IPS-20b (cell line): ENCODE measurements at regions not wholly inside any gene's neighbourhood (a gene's known extent, or its start where the extent isn't known, plus 50 kb on each side); places are given as distances from the start of the nearest gene placed in this dataset.
"Not testable (repeated sequence)": the region's sequence is repeated elsewhere in the genome, so short reads cannot be mapped to it uniquely, and the experiment has no call there.

Experiments
- H3K27ac ChIP-seq: one replicate; pipeline ENCODE4 v1.5.1; 2013; ENCODE audit warnings: low read length
- H3K27me3 ChIP-seq: 2 replicates; pipeline ENCODE4 v1.6.1; 2013; ENCODE audit warnings: mild to moderate bottlenecking, low read length, inconsistent platforms; ENCODE audit not compliant: insufficient read depth
- H3K36me3 ChIP-seq: 2 replicates; pipeline ENCODE4 v1.6.1; 2013; ENCODE audit warnings: low read depth, mild to moderate bottlenecking, inconsistent platforms, low read length, moderate library complexity; ENCODE audit not compliant: insufficient read depth
- H3K4me1 ChIP-seq: 2 replicates; pipeline ENCODE4 v1.6.1; 2013; ENCODE audit warnings: mild to moderate bottlenecking, control low read depth, inconsistent platforms, low read length, moderate library complexity; ENCODE audit not compliant: insufficient read depth
- H3K4me3 ChIP-seq: 2 replicates; pipeline ENCODE4 v1.5.1; 2013; ENCODE audit warnings: mild to moderate bottlenecking, low read length, inconsistent platforms
- H3K9ac ChIP-seq: 2 replicates; pipeline ENCODE4 v1.6.1; 2013; ENCODE audit warnings: low read depth, mild to moderate bottlenecking, inconsistent platforms, low read length, moderate library complexity
- H3K9me3 ChIP-seq: 2 replicates; pipeline ENCODE4 v1.6.1; 2013; ENCODE audit warnings: mild to moderate bottlenecking, low read depth, low read length, inconsistent platforms; ENCODE audit not compliant: insufficient read depth

- not testable (repeated sequence) for H3K27me3 ChIP-seq, H3K27ac ChIP-seq, H3K4me3 ChIP-seq, H3K4me1 ChIP-seq, H3K9me3 ChIP-seq, H3K36me3 ChIP-seq, H3K9ac ChIP-seq
Observed at GRCh38 chr17:30719131-30719973, 105.1 kb downstream of the CRLF3 start.

DNA sequence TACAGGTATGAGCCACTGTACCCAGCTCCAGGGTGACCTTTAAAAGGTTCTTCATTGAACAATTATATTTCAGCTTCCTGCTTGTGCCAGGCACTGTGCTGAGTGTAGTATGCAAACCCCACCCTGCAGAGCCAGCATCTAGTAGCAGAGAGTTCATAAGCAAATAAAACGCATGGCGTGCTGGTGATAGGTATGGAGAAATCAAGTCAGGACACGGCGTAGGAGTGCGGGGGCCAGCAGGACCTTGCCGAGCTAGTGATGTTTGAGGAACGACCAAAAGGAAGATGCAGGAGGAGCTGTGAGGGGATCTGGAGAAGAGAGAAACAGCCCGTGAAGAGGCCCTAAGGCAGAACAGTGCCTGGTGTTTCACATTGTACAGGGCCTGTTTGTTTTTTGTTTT, 105.8 kb downstream of the CRLF3 start:
- not testable (repeated sequence) for H3K4me1 ChIP-seq, H3K9me3 ChIP-seq, H3K27me3 ChIP-seq, H3K9ac ChIP-seq, H3K36me3 ChIP-seq, H3K27ac ChIP-seq, H3K4me3 ChIP-seq

GRCh38 chr17:30718099-30718447, 106.4 kb downstream of the CRLF3 start:
- H3K4me1 ChIP-seq, H3K27ac ChIP-seq, H3K9me3 ChIP-seq, H3K4me3 ChIP-seq, H3K36me3 ChIP-seq, H3K9ac ChIP-seq, H3K27me3 ChIP-seq: not testable (repeated sequence)

DNA sequence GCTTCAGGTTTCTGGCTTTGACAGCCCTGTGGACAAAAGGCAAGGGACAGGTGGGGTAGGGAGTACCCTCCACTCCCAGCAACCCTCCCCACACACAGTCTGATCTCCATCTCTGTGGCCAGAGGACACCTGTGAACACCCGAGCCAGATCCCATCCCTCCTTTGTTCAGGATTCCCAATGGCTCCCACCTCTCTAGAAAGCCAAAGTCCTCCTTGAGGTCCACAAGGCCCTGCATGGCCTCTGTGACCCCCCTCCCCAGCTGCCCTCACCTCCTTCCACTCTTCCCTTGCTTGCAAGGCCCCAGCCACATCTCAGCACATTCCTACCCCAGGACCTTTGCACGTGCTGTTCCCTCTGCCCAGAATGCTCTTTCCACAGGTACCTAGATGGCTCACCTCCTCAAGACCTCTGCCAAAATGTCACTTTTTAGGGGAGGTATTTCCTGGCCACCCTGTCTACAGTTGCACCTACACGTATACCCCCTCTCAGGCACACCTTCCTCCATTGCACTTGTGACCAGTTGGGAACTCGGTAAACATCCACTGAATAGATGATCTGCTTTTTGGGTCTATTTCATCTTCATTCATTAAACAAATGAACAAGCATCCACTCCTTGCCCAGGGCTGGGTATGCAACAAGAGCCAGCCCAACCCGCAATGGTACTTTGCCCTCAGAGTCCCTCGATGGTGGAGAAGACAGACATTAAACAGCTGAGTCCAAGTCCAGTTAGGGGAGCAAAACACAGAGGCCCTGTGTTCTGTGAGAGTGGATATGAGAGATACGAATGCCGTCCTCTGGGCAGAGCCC, 107.0 kb downstream of the CRLF3 start:
- no peaks in the 10 kb centered on the region for H3K27me3 ChIP-seq
- H3K27ac ChIP-seq = no peak overlapping the region
- peaks cover 8% of the 10 kb centered on the region for H3K36me3 ChIP-seq
- H3K4me3 ChIP-seq = no peak overlapping the region
- no peak overlapping the region for H3K9ac ChIP-seq
- no peaks in the 10 kb centered on the region for H3K4me1 ChIP-seq
- H3K9me3 ChIP-seq = no peaks in the 10 kb centered on the region

- Histone ChIP-seq H3K9me3 (no peaks in the 10 kb centered on the region), H3K9ac (no peak overlapping the region), H3K4me3 (no peak overlapping the region), H3K4me1 (no peaks in the 10 kb centered on the region), H3K27me3 (no peaks in the 10 kb centered on the region), H3K27ac (no peak overlapping the region), H3K36me3 (peaks cover 8% of the 10 kb centered on the region)
Observed at GRCh38 chr17:30716461-30717290, 107.8 kb downstream of the CRLF3 start.

DNA sequence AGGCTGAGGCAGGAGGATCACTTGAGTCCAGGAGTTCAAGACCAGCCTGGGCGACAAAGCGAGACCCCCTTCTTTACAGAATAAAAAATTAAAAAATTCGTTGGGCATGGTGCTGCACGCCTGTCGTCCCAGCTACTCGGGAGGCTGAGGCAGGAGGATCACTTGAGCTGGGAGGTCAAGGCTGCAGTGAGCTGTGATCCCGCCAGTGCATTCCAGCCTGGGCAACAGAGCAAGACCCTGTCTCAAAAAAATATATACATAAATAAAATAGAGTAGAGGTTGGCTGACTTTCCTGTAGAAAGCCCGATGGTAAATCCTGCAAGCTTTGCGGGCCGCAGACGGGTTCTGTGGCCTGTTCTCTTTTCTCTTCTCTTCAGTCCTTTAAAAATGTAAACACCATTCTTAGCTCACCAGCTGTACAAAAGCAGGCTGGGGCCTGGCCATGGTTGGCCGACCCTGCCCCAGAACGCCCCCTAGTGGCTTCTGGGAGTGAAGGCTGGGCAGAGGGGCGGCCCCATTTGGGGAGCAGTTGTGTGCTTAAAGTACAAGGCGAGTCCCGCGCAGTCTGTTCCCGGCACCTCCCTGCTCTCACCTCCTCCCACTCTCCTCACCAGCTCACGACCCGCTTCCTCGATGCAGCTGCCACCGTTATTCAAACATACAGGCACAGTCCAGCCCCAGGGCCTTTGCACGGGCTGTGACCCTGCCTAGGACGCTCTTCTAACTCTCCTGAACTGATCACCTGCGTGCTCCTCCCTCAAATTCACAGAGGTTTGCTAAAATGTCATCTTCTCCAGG, 109.5 kb downstream of the CRLF3 start:
- H3K4me3 ChIP-seq, H3K36me3 ChIP-seq, H3K27ac ChIP-seq, H3K9ac ChIP-seq, H3K9me3 ChIP-seq, H3K4me1 ChIP-seq, H3K27me3 ChIP-seq: not testable (repeated sequence)

DNA sequence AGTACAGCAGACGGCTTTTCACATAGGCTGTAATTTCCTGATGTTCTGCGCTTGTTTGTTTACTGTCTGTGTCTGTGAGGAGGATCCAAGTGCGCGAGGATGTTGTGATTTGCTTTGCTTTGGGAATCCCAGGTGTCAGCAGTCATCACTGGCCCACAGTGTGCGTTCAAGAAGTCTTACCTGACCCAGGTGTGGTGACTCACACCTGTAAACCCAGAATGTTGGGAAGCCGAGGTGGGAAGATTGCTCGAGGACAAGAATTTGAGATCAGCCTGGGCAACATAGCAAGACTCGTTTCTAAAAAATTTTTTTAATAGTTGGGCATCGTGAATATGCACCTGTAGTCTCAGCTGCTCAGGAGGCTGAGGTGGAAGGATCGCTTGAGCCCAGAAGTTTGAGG, 110.7 kb downstream of the CRLF3 start:
- H3K36me3 ChIP-seq, H3K27ac ChIP-seq, H3K27me3 ChIP-seq, H3K4me3 ChIP-seq, H3K9me3 ChIP-seq, H3K4me1 ChIP-seq, H3K9ac ChIP-seq: not testable (repeated sequence)

DNA sequence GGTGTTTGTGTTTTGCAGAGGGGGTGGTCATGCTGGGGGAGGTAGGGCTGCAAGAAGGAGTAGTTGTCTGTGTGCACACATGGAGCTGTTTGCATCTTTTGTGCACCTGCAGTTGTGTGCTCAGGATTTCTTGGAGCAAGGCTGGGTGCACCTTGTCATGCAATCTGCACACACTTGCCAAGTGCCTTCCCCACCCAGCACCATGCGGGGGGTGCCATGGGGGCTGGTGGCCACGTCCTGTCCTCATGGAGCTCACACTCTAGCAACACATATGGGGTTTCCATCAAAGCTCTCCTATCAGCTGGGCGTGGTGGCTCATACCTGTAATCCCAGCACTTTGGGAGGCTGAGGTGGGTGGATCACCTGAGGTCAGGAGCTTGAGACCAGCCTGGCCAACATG, 111.6 kb downstream of the CRLF3 start:
- H3K4me3 ChIP-seq, H3K27ac ChIP-seq: not testable (repeated sequence)

DNA sequence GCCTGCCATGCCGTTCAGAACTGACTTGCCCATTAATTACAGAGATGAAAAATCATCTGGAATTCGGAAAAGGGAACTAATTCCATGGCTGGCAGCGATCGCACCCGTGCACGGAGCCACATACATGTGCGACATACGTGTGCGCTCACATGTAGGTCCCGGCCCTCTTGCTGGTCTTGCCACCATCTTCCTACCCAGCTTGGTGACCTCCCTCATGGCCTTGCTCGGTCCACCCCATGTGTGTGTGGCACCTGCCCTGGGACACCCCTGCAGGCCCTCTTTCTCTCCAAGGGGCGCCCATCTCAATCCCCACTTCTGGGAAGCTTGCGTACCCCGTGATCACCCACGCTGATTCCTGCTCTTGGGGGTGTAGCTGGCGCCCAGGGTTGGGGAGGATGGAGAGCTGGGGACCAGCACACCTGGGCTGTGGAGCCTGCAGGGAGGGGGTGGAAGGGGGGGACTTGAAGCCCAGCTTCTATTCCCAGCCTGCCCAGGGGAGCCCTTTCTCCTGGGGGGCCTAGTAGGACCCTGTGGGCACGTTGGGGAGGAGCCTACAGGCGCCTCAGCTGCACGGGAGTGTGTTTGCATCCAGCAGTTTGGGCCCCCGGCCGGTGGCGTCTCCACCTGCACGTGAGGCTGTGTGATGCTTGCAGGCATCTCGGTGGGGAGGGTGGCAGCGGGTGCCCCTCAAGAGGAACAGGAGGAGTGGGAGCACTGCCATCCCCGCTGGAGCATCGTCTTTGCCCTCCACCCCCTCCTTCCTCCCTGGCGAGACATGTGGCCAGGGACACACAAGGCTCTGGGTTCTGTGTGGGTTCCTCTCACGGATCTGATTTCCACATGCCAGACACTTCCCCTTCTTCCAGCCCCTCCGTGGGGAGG, 112.6 kb downstream of the CRLF3 start:
- H3K27ac ChIP-seq, H3K9me3 ChIP-seq, H3K36me3 ChIP-seq, H3K4me1 ChIP-seq, H3K27me3 ChIP-seq: not testable (repeated sequence)
- H3K9ac ChIP-seq = peak overlapping the region; percentile 84; the same call in 1 of the 2 replicates
- peak overlapping the region; percentile 73; the same call in 1 of the 2 replicates for H3K4me3 ChIP-seq

More for the DNA sequence above, 111.6 kb downstream of the CRLF3 start:
- H3K4me1 ChIP-seq, H3K36me3 ChIP-seq, H3K9me3 ChIP-seq, H3K9ac ChIP-seq, H3K27me3 ChIP-seq: not testable (repeated sequence)

GRCh38 chr17:30711176-30711575, 113.3 kb downstream of the CRLF3 start:
- Histone ChIP-seq H3K4me3 (peak overlapping the region; percentile 73), H3K9ac (peak overlapping the region; percentile 84; the same call in 1 of the 2 replicates), H3K27ac (peak overlapping the region; percentile 33)
- H3K9me3 ChIP-seq, H3K27me3 ChIP-seq, H3K36me3 ChIP-seq, H3K4me1 ChIP-seq: not testable (repeated sequence)
